ENCODE measurements at regions not wholly inside any gene's neighbourhood (a gene's known extent, or its start where the extent isn't known, plus 50 kb on each side); places are given as distances from the start of the nearest gene placed in this dataset.

GRCh38 chr2:142716463-142717242 is 160.8 kb upstream of the KYNU start:
- TF ChIP-seq, protein P1, sequence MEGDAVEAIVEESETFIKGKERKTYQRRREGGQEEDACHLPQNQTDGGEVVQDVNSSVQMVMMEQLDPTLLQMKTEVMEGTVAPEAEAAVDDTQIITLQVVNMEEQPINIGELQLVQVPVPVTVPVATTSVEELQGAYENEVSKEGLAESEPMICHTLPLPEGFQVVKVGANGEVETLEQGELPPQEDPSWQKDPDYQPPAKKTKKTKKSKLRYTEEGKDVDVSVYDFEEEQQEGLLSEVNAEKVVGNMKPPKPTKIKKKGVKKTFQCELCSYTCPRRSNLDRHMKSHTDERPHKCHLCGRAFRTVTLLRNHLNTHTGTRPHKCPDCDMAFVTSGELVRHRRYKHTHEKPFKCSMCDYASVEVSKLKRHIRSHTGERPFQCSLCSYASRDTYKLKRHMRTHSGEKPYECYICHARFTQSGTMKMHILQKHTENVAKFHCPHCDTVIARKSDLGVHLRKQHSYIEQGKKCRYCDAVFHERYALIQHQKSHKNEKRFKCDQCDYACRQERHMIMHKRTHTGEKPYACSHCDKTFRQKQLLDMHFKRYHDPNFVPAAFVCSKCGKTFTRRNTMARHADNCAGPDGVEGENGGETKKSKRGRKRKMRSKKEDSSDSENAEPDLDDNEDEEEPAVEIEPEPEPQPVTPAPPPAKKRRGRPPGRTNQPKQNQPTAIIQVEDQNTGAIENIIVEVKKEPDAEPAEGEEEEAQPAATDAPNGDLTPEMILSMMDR (IDR thresholded peaks at IDR 0.05) = no peak
- TF ChIP-seq EZH2 (IDR thresholded peaks at IDR 0.05; ENCODE audit: borderline replicate concordance, insufficient read depth, low read depth, low read length, poor library complexity, severe bottlenecking) = no peak

All from B cell (primary cell).